Stimulated activated CD4-positive, alpha-beta T cell treated with anti-CD3 and anti-CD28 coated beads, Interleukin-12 subunit alpha, Interleukin-12 subunit beta, amount 100 ng/mL, for 48 hours (primary cell): ENCODE measurements at regions not wholly inside any gene's neighbourhood (a gene's known extent, or its start where the extent isn't known, plus 50 kb on each side); places are given as distances from the start of the nearest gene placed in this dataset.

ENCODE experiments used
- DNase-seq, 3 donors: peaks; one replicate each; pipeline ENCODE4 v3.0.0-alpha.2; 2020; ENCODE audit warnings: low read depth in 2 of 3, low spot score in 1 of 3

- DNase-seq: no peak
These were observed 111.4 kb downstream of the TBX19 start for GRCh38 chr1:168391851-168392681.

- DNase-seq: no peak
These were observed 109.6 kb downstream of the TBX19 start for GRCh38 chr1:168390271-168390670.

GRCh38 chr1:168387781-168388760 is 107.4 kb downstream of the TBX19 start:
- no peak for DNase-seq

- peak; percentile 55 to 66 (median 62) for DNase-seq
These were observed 106.4 kb downstream of the TBX19 start for GRCh38 chr1:168386949-168387586.

GRCh38 chr1:168386492-168386891 is 105.8 kb downstream of the TBX19 start:
- DNase-seq: no peak

GRCh38 chr1:168381850-168382249 is 101.2 kb downstream of the TBX19 start:
- no peak for DNase-seq

GRCh38 chr1:168380945-168381344 is 100.3 kb downstream of the TBX19 start:
- DNase-seq: no peak

GRCh38 chr1:168379104-168379860 is 98.6 kb downstream of the TBX19 start:
- DNase-seq: no peak

- DNase-seq: no peak
These were observed 95.1 kb downstream of the TBX19 start for GRCh38 chr1:168375566-168376300.

- no peak for DNase-seq
These were observed 93.9 kb downstream of the TBX19 start for GRCh38 chr1:168374566-168374965.

GRCh38 chr1:168373869-168374268 is 93.2 kb downstream of the TBX19 start:
- no peak for DNase-seq

- DNase-seq: no peak
These were observed 92.2 kb downstream of the TBX19 start for GRCh38 chr1:168372861-168373371.

GRCh38 chr1:168372307-168372706 is 91.6 kb downstream of the TBX19 start:
- no peak for DNase-seq

- no peak for DNase-seq
These were observed 90.8 kb downstream of the TBX19 start for GRCh38 chr1:168371477-168371876.

- DNase-seq: no peak
These were observed 89.9 kb downstream of the TBX19 start for GRCh38 chr1:168370586-168370985.

GRCh38 chr1:168369655-168370054 is 89.0 kb downstream of the TBX19 start:
- no peak for DNase-seq

- DNase-seq: no peak
These were observed 87.5 kb downstream of the TBX19 start for GRCh38 chr1:168368131-168368530.

GRCh38 chr1:168365719-168366479 is 85.2 kb downstream of the TBX19 start:
- DNase-seq: no peak
